ENCODE measurements at regions not wholly inside any gene's neighbourhood (a gene's known extent, or its start where the extent isn't known, plus 50 kb on each side); places are given as distances from the start of the nearest gene placed in this dataset.
"Not testable (repeated sequence)": the region's sequence is repeated elsewhere in the genome, so short reads cannot be mapped to it uniquely, and the experiment has no call there.

GRCh38 chr2:61675204-61675603, 137.0 kb upstream of the XPO1 start:
- no peak for DNase-seq (ENCODE audit: low spot score)

- DNase-seq (ENCODE audit: low spot score): no peak
Observed at GRCh38 chr2:61671561-61672315, 133.6 kb upstream of the XPO1 start.

- DNase-seq (ENCODE audit: low spot score): no peak
Observed at GRCh38 chr2:61670591-61671501, 132.7 kb upstream of the XPO1 start.

- DNase-seq (ENCODE audit: low spot score): no peak
Observed at GRCh38 chr2:61664190-61664589, 126.0 kb upstream of the XPO1 start.

- no peak for DNase-seq (ENCODE audit: low spot score)
Observed at GRCh38 chr2:61662990-61663389, 124.8 kb upstream of the XPO1 start.

DNA sequence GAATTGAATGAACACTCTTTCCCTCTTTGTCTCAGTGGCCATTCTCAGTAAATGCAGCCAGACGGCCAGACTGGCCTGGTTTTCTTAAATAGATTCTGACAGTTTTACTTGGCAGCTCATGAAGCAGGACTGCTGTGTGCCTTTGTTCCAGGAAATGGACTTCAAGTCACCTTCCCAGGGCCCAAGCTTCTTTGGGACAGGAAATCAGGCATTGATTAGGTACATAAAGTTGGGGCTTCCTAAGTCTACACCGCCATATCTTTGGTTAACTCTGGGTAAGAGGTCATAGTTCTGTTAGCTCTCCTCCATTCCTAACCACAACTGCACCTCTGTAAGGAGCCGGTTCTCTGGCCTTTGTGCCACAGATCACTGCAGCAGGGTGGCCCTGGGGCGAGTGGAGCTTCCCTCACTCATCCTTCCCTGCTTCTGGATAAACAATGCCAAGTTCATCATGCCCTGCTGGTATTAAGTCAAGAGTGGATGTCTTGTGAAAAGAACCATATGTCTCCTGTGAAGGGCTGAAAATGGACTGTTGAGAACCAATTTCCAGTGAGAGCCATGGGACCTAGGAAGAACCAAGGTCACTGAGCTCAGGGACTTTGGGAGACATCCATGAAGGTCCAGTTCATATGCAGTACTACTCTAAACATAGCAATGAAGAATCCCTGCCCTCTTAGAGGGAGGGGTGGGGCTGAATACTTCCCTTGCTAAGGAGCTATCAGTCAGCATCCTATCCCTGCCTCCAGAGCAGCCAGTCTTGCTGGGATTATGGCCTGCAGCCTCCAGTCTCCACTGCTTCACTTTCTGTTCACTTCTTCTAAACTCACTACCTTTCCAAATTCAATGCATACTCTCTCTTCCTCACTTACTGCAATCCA, 122.6 kb upstream of the XPO1 start:
- DNase-seq (ENCODE audit: low spot score): no peak

DNA sequence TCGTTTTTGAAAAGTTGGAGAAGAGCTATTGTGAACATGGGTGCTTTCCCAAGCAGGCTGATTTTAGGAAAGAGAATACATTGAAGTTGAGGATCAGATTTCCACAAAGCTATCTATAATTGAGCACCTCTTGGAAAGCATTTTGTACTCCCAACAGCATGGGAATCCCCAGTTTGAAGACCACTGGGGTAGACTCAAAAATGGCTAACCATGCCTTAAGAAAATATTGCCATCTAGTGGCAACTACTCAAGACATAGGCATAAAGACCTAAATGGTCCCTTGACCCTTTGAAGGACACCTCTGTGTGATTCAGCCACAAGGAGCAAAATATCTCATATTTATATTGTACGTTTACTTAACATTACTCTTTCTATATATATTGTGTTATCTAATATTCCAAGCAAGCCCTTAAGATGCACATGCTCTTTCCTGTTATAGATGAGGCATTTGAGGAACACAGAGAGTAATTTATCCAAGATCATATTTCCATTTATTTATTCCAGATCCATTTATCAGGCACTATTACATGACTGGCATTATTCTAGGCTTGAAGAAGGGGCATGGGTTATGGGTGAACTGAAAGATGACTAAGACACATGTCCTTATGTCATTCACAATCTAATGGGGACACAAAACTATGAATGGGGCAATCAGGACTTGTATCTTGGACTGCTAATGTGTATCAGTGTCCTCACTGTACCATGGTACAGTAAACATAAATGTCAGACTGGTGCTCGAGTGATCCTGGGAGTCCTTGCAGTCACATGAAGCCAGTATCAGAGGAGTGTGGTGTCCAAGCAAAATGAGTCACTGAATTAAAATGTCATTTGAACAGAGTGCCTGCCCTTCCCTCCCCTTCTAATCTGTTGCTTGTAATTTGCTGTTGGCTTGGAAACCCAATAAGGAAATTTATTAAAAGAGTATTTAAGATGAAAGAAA, 121.0 kb upstream of the XPO1 start:
- DNase-seq (ENCODE audit: low spot score): peak; percentile 30

DNA sequence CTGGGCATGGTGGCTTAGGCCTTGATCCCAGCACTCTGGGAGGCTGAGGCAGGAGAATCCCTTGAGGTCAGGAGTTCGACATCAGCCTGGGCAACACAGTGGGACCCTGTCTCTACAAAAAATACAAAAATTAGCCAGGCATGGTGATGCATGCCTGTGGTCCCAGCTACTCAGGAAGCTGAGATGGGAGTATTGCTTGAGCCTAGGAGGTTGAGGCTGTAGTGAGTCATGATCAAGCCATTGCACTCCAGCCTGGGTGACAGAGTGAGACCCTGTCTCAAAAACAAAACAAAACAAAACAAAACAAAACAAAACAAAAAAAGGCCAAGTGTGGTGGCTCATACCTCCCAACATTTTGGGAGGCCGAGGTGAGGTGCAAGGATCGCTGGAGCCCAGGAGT, 111.8 kb upstream of the XPO1 start:
- not testable (repeated sequence) for DNase-seq (ENCODE audit: low spot score)

- no peak for DNase-seq (ENCODE audit: low spot score)
Observed at GRCh38 chr2:61649021-61649420, 110.9 kb upstream of the XPO1 start.

- DNase-seq (ENCODE audit: low spot score): no peak
Observed at GRCh38 chr2:61647044-61647443, 108.9 kb upstream of the XPO1 start.

- no peak for DNase-seq (ENCODE audit: low spot score)
Observed at GRCh38 chr2:61645911-61646310, 107.8 kb upstream of the XPO1 start.

GRCh38 chr2:61643153-61643552, 105.0 kb upstream of the XPO1 start:
- DNase-seq (ENCODE audit: low spot score): not testable (repeated sequence)

DNA sequence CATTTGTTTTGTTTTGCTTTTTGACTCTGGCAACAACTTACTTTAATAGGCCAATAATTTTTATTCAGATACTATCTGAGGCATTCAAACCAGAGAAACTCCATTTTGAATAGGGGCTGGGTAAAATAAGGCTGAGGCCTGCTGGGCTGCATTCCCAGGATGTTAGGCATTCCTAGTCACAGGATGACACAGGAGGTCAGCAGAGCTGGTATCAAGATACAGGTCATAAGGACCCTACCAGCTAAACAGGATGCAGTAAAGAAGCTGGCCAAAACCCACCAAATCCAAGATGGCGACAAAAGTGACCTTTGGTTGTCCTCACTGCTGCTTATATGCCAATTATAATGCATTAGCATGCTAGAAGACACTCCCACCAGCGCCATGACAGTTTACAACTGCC, 102.2 kb upstream of the XPO1 start:
- DNase-seq (ENCODE audit: low spot score): no peak

DNA sequence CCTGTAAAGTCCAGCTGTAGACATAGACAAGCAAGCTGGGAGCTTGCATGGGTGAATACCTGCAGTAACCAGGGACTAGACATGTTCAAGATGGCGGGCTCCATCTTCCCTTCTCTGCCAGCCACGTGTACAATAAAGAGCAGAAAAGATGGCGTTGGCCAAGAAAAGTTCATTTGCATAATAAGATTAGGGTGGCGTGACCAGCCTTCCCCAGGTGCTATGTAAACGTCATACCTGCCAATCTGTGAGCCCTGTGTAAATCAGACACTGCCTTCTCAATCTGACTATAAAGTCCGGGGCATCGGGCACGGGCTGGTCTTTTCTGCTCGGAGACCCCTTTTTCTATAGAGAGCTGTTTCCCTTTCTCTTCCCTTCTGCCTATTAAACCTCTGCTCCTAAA, 101.6 kb upstream of the XPO1 start:
- DNase-seq (ENCODE audit: low spot score): no peak

GRCh38 chr2:61636686-61637085, 98.5 kb upstream of the XPO1 start:
- DNase-seq (ENCODE audit: low spot score): no peak

DNA sequence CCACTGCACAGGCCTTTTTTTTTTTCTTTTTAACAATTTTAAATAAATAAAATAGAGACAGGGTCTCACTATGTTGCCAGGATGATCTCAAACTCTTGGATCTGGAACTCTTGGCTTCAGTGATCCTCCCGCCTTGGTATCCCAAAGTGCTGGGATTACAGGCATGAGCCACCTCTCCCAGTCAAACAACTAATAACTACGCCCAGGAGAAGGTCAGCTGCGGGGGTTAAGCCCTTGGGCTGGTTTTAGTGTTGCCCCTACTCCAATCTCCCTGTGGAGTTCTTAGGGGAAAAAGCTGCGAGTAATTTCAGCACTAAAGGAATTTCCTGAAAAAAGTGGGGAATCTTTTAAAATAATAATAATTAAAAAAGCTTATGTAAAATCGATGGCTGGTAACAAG, 96.4 kb upstream of the XPO1 start:
- DNase-seq (ENCODE audit: low spot score): no peak

DNA sequence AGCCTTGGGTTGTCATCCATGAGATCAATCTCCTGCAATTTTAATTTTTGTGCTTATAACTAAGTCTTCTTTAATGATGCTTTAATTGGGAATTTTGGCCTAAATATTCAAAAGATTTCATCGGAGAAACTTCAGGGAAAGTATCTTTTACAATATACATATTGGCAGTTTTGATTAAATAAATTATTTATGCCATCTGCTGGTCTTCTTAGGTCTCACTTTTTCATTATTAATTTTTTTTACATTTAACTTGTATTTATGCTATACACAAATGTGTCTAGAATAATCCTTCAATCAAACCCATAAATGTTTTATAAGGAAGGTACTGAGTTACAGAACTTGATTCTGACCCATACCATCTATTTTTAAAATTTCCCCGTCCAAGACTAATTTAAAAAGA, 95.1 kb upstream of the XPO1 start:
- DNase-seq (ENCODE audit: low spot score): no peak

GRCh38 chr2:61632276-61633169, 94.4 kb upstream of the XPO1 start:
- no peak for DNase-seq (ENCODE audit: low spot score)

- DNase-seq (ENCODE audit: low spot score): no peak
Observed at GRCh38 chr2:61631321-61631720, 93.2 kb upstream of the XPO1 start.

- no peak for DNase-seq (ENCODE audit: low spot score)
Observed at GRCh38 chr2:61626827-61627226, 88.7 kb upstream of the XPO1 start.
